Gastrocnemius medialis (tissue), 4 donors: ENCODE measurements at regions not wholly inside any gene's neighbourhood (a gene's known extent, or its start where the extent isn't known, plus 50 kb on each side); places are given as distances from the start of the nearest gene placed in this dataset.

Source experiments
- ATAC-seq, 2 donors: fragments of 150-250 bp; one replicate each; pipeline ENCODE4 v1.9.1; 2016
- DNase-seq, 2 donors: peaks; one replicate each; pipeline ENCODE4 v3.0.0-alpha.2; 2019
- H3K27ac ChIP-seq, 4 donors: fragments of 200-600 bp; sonication (generic); 1 replicate in 1 of 4; 2 replicates in 3 of 4; pipeline ENCODE4 v1.5.1; 2016 to 2018; ENCODE audit warnings: mild to moderate bottlenecking in 2 of 4, moderate library complexity in 1 of 4
- H3K27me3 ChIP-seq, 3 donors: fragments of 200-600 bp; sonication (generic) in 2 of 3; 1 replicate in 1 of 3; 2 replicates in 2 of 3; pipeline versions ENCODE4 v1.5.1 to v1.6.0; 2016 to 2019; ENCODE audit warnings: mild to moderate bottlenecking in 1 of 3, moderate library complexity in 1 of 3
- H3K36me3 ChIP-seq, 2 donors: fragments of 200-600 bp; sonication (generic) in 1 of 2; one replicate each; pipeline ENCODE4 v1.5.1; 2017 to 2018
- H3K4me1 ChIP-seq, 2 donors: fragments of 200-600 bp; sonication (generic) in 1 of 2; one replicate each; pipeline ENCODE4 v1.5.1; 2016 to 2017; ENCODE audit warnings: mild to moderate bottlenecking in 2 of 2
- H3K4me3 ChIP-seq, 4 donors: fragments of 200-600 bp; sonication (generic) in 3 of 4; 1 replicate in 1 of 4; 2 replicates in 3 of 4; pipeline ENCODE4 v1.5.1; 2016 to 2019; ENCODE audit warnings: mild to moderate bottlenecking in 2 of 4
- H3K9me3 ChIP-seq, 3 donors: fragments of 200-600 bp; sonication (generic) in 2 of 3; 1 replicate in 1 of 3; 2 replicates in 2 of 3; pipeline ENCODE4 v1.5.1; 2016 to 2019
- CTCF ChIP-seq, 5 experiments: fragments of 450-650 bp in 3 of 5; fragments of 200-600 bp in 2 of 5; sonication (generic) in 2 of 5; IDR thresholded peaks in 4 of 5; conservative IDR thresholded peaks in 1 of 5; 1 replicate in 4 of 5; 2 replicates in 1 of 5; pipeline ENCODE4 v1.5.1; 2016 to 2019; ENCODE audit warnings: antibody characterized with exemption in 5 of 5, mild to moderate bottlenecking in 3 of 5, moderate library complexity in 3 of 5
- POLR2A ChIP-seq, 2 donors: fragments of 450-650 bp; IDR thresholded peaks; one replicate each; pipeline ENCODE4 v1.6.1; 2017; ENCODE audit warnings: antibody characterized with exemption in 2 of 2, mild to moderate bottlenecking in 2 of 2, moderate library complexity in 2 of 2
- in situ Hi-C, 4 donors: fragments of 200-750 bp; cut with MboI; loops; one replicate each; pipeline versions ENCODE4 v1.15.0 to v1.8.0; 2017; ENCODE audit warnings: low sequenced_read_pairs in 4 of 4
- intact Hi-C: fragments of 100-400 bp; cut with DNase I; formaldehyde crosslinking; loops from one replicate; pipeline ENCODE4 v1.15.1; 2023; ENCODE audit warnings: low total_unique reads

- no peak for TF ChIP-seq CTCF (IDR thresholded peaks at IDR 0.05 in 4 of 5, conservative IDR thresholded peaks at IDR 0.05 in 1 of 5)
- TF ChIP-seq POLR2A (IDR thresholded peaks at IDR 0.05): no peak
- Histone ChIP-seq H3K4me1 (no peaks in the 10 kb centered on the region), H3K9me3 (no peaks in the 10 kb centered on the region), H3K36me3 (no peaks in the 10 kb centered on the region), H3K4me3 (no peak overlapping the region), H3K27ac (no peak overlapping the region), H3K27me3 (no peaks in the 10 kb centered on the region)
- DNase-seq (no peak), ATAC-seq (no peak)
- in situ Hi-C loops: loop anchor here in 2 of 4 donors (25.0 kb wide), 1 partner anchor 110 kb away; no protein-coding TSS in a partner anchor
- intact Hi-C loops: no loop called here
These were observed 92.0 kb upstream of the DLGAP1 start for GRCh38 chr18:4547126-4547525.

DNA sequence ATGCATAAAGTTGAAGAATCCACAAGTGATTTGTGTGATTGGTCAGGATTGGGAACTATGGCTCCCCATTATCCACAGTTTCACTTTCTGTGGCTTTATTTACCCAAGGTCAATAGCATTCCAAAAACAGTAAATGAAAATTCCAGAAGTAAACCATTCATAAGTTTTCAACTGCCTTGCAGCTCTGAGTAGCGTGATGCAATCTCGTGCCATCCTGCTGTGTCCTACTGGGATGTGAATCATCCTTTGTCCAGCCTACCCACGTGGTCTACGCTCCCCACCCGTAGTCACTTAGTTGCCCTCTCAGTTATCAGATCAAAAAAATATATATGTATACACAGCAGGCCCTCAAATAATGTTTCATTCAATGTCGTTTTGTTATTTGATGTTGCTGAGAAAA is 89.0 kb upstream of the DLGAP1 start:
- in situ Hi-C loops: loop anchor here in 2 of 4 donors (25.0 kb wide), 1 partner anchor 107 kb away; no protein-coding TSS in a partner anchor
- H3K27ac ChIP-seq: no peak overlapping the region
- intact Hi-C loops: no loop called here
- H3K36me3 ChIP-seq: no peaks in the 10 kb centered on the region
- no peaks in the 10 kb centered on the region for H3K9me3 ChIP-seq
- H3K4me3 ChIP-seq: no peak overlapping the region
- no peak for DNase-seq
- H3K27me3 ChIP-seq: no peaks in the 10 kb centered on the region
- no peaks in the 10 kb centered on the region for H3K4me1 ChIP-seq
- TF ChIP-seq CTCF (IDR thresholded peaks at IDR 0.05 in 4 of 5, conservative IDR thresholded peaks at IDR 0.05 in 1 of 5) (no peak), POLR2A (IDR thresholded peaks at IDR 0.05) (no peak)
- ATAC-seq: no peak

- no peaks in the 10 kb centered on the region for H3K4me1 ChIP-seq
- no peak overlapping the region for H3K27ac ChIP-seq
- H3K36me3 ChIP-seq: no peaks in the 10 kb centered on the region
- in situ Hi-C loops: loop anchor here in 2 of 4 donors (25.0 kb wide), 1 partner anchor 106 kb away; no protein-coding TSS in a partner anchor
- DNase-seq: no peak
- no peaks in the 10 kb centered on the region for H3K27me3 ChIP-seq
- ATAC-seq: no peak
- intact Hi-C loops: no loop called here
- no peaks in the 10 kb centered on the region for H3K9me3 ChIP-seq
- TF ChIP-seq POLR2A (IDR thresholded peaks at IDR 0.05) (no peak), CTCF (IDR thresholded peaks at IDR 0.05 in 4 of 5, conservative IDR thresholded peaks at IDR 0.05 in 1 of 5) (no peak)
- no peak overlapping the region for H3K4me3 ChIP-seq
These were observed 88.6 kb upstream of the DLGAP1 start for GRCh38 chr18:4543711-4544110.

DNA sequence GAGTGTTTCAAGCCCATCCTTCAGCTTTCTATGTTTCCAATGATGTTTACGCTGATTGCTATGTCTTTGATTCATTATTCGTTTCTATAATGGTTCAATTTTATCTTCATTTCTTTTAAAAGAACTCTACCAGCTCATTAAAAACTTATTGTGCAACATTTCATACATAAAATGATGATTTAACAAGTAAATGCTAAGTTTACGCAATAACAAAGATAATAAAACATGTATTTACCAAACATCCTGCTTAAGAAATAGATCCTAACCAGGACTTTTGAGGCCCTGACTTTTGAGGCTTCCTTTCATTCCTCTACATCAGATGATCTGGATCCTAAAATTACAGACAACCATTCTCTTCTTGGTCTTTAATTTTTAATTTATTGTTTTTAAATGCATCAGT is 86.5 kb upstream of the DLGAP1 start:
- Histone ChIP-seq H3K27me3 (no peaks in the 10 kb centered on the region), H3K27ac (no peak overlapping the region), H3K9me3 (no peaks in the 10 kb centered on the region), H3K4me3 (no peak overlapping the region), H3K36me3 (no peaks in the 10 kb centered on the region), H3K4me1 (no peaks in the 10 kb centered on the region)
- ATAC-seq (no peak), DNase-seq (no peak)
- in situ Hi-C loops: loop anchor here in 2 of 4 donors (25.0 kb wide), 1 partner anchor 104 kb away; no protein-coding TSS in a partner anchor
- intact Hi-C loops: no loop called here
- TF ChIP-seq POLR2A (IDR thresholded peaks at IDR 0.05): no peak
- TF ChIP-seq CTCF (IDR thresholded peaks at IDR 0.05 in 4 of 5, conservative IDR thresholded peaks at IDR 0.05 in 1 of 5): no peak

GRCh38 chr18:4536447-4536846 is 81.3 kb upstream of the DLGAP1 start:
- TF ChIP-seq CTCF (IDR thresholded peaks at IDR 0.05 in 4 of 5, conservative IDR thresholded peaks at IDR 0.05 in 1 of 5) (no peak), POLR2A (IDR thresholded peaks at IDR 0.05) (no peak)
- Histone ChIP-seq H3K4me3 (no peak overlapping the region), H3K27me3 (no peaks in the 10 kb centered on the region), H3K4me1 (no peaks in the 10 kb centered on the region), H3K9me3 (no peaks in the 10 kb centered on the region), H3K27ac (no peak overlapping the region), H3K36me3 (no peaks in the 10 kb centered on the region)
- ATAC-seq (no peak), DNase-seq (no peak)
- intact Hi-C loops (no loop called here), in situ Hi-C loops (loop anchor here in 2 of 4 donors (25.0 kb wide), 1 partner anchor 99 kb away; no protein-coding TSS in a partner anchor)
